HG03575 (cell line): ENCODE measurements at regions not wholly inside any gene's neighbourhood (a gene's known extent, or its start where the extent isn't known, plus 50 kb on each side); places are given as distances from the start of the nearest gene placed in this dataset.

Experiments
- ATAC-seq: cut with Tn5 transposase; IDR thresholded peaks from one replicate; pipeline ENCODE4 v1.9.1; 2021; ENCODE audit not compliant: unreplicated experiment, insufficient number of reproducible peaks, low FRiP score; ENCODE audit errors: extremely low read depth

DNA sequence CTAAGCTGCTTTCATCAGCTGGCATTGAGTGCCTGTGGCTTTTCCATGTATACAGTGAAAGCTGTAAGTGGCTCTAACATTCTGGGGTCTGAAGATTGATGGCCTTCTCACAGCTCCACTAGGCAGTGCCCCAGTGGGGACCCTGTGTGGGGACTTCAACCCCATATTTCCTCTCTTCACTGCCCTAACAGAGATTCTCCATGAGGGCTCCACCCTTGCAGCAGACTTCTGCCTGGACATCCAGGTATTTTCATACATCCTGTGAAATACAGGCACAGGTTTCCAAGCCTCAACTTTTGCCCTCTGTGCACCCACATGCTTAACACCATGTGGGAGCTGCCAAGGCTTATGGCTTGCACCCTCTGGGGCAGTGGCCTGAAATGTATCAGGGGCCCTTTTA is 188.2 kb upstream of the SYT4 start:
- ATAC-seq, result no peak

DNA sequence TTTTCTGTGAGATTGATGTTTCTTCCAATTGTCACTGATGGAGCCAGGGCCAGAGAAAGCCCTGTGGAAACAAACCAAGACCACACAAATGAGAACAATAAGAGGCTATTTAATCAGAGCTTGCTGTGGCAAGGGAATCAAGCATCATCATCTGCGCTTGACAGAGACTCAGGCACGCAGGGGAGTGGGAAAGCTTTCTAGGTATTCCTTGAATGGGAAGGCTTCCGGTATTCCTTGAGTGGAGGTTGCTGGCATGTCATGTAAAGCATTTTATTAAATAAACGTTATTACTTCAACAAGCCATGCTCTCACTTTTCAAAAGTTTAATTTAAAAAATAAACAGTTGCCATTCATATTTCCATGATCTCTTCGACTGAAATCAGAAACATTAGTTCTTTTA is 194.6 kb upstream of the SYT4 start:
- ATAC-seq, result no peak

DNA sequence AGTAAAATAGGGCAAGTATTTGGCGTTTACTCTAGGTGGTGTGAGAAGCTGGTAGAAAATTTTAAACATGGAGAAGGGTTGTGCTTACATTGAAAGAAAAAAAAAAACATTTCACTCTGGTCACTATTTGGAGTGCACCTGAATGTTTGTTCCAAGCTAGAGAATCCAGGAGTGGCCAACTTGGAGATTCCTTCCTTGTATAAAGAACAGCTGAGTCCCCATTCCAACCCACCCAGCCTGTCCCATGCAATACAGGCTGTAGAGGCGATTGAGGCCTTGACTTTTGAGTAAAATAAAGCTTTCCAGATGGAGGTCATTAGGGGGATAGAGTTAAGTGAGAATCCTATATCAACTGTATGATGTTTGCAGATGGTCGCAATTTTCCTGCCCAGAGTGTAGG is 203.8 kb upstream of the SYT4 start:
- no peak for ATAC-seq

DNA sequence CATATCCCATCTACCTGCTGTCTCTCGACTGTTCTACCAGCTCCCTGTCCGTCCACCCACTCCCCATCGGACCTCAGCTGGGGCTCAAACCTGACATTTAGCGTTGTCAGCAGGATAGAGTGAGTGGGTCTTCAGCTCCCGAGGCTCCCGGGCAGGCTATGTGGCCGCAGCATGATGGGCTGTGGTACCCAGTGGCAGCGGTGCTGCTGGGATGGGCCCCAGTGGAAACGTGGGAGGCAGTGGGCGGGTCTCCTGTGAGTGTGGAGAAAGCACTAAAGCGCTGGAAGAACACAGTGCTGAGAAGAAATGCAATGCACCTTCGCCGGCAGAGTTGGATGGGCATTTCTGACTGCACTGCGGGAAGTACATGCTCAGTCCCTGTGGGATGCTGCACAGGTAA is 204.8 kb upstream of the SYT4 start:
- no peak for ATAC-seq

DNA sequence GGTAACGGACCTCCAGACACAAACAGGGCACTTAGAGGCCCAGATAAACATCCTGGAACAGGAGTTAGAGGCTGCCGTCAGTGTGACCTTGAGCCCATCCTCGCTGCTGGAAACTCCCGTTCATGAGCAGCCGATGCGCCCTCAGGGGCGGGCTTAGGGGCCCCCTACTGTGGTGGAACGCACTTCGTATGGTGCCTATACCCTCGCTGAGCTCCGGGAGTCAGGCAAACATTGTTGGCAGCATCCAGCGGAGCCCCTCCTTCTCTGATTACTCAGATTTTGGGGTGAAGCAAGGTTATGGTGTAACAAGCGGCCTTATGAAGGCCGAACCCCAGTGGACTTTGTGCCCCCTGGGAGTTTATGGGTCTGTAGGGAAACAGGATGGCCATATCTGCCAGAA is 205.3 kb upstream of the SYT4 start:
- no peak for ATAC-seq

DNA sequence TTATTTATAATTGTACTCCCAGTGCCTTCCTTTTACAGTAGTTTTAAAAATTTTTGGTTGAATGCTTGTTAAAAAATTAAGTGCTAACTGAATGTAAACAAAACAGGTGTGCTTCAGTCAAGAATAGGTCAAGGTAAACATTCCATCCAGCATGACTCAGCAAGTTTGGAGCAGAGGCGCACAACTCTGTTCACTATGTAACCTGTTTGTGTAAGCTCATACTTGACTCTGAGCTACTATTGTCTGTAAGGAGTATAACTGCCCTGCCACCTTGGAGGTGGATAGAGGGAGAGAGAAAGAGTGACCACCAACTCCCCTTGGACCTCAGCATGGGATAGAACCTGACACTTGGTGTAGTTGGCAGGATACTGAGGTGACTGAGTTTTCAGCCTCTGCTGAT is 207.4 kb upstream of the SYT4 start:
- no peak for ATAC-seq

DNA sequence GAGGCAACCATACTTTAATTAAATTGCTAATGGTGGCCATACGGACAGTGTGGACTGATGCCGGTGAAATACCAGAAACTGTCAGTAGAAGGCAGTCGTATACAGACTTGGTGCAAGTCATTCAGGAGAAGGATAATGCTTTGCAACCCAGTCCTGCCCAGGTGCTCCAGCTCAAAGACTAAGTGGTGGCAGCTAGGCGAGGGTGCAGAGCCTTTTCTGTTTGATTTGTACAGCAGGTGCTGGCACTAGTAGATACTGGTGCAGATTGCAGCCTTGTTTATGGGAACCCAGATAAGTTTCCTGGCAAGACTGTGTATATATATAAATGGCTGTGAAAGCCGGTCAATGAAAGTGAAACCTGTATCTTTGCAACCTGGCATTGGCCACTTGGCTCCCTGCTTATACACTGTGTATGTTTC is 208.3 kb upstream of the SYT4 start:
- no peak for ATAC-seq

DNA sequence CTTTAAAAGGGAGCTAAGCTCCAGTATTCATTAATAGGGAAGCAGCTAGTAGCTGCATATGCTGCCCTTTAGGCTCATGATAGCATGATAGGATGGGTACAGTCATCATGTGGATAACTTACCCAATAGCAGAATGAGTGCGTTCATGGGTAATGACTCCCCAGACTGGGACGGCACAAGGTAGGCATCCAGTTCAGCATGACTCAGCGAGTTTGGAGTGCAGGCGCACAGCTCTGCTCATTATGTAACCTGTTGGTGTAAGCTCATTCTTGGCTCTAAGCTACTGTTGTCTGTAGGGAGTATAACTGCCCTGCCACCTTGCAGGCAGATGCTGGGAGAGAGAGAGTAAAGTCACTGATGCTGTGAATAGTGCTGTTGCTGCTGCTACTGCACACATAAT is 209.2 kb upstream of the SYT4 start:
- ATAC-seq, result no peak

DNA sequence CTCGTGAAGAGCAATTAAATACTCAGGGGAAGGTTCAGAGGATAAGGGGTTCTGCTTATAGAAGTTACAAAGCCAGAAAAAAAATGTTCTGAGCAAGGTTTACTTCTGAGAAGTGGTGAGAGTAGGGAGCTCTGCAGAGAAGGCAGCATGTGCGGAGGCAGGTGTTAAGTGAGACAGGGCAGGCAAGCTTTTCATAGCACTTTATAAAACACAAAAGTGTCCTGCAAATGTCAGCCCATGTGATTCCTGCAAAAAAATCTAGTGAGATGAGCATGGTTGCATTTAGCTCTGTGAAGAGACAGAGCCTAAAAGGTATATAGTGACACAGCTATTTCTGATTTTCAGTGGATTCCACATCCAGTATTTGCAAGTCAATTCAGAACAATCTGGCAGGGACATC is 223.8 kb upstream of the SYT4 start:
- ATAC-seq, result no peak

DNA sequence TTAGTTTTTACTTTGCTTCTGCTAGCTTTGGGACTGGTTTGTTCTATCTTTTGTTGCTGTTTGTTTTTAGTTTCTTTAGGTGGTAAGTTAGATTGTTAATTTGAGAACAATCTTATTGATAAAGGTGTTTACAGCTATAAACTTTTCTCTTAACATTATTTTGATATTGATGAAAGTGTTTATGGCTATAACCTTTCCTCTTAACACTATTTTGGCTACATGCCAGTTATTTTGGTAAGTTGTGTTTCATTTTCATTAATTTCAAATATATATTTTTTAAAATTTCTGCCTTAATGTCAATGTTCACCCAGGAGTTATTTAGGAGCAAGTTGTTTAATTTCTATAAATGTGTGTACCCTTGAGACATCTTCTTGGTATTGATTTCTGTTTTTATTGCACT is 229.6 kb upstream of the SYT4 start:
- no peak for ATAC-seq

DNA sequence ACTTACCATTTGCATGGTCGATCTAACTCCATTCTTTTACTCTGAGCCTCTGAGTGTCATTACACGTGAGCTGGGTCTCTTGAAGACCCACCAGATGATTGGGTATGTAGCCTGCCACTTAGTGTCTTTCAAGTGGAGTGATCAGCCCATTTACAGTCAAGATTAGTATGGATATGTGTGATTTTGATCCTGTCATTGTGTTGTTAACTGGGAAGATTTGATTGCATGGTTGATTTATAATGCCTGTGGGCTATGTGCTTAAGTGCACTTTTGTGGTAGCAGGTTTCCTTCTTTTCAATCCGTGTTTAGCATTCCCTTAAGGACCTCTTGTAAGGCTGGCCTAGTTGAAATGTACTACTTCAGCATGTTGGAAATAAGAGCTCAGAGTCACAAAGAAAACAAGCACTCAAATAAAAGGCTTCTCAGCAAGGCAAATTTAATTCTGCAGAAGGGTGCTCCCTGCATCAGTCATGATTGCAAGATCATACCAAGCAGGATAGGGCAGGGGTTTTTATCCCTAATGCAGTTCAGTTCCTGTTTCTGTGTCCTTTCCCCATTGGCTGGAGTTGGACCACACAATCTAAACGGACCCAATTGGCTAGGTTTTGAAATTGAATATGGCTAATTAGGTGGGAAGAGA is 230.7 kb upstream of the SYT4 start:
- ATAC-seq, result no peak

DNA sequence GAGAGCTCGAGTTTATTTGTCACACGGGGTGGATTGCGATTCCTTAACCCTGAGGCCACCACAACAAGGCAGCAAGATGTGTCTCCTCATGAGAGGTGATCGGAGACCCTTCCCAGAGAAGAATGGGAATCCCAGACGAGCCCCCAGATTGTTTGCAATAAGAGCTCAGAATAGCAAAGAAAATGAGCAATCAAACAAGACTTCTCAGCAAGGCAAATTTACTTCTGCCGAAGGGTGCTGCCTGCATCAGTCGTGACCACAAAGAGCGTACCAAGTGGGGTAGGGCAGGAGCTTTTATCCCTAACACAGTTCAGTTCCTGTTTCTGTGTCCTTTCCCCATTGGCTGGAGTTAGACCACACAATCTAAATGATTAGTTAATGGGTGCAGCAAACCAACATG is 237.5 kb upstream of the SYT4 start:
- no peak for ATAC-seq

DNA sequence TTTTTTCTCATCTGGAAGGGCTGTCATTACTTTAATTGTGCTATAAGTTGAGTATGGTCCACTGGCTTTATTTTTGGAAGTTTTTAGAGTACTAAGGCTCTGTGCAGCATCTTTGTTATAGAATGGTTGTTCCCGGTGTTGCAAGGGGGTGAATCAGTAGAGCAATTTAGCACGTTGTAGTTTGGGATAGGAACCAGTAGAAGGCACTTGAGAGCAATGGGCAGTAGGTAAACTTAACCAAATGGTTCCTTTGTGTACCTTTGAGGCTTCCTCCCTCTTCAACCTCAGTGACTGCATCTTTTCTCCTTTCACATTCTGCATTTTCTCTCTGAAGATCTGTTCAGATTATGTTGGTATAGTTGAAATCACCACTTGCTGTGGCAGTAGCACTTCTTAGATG is 238.2 kb upstream of the SYT4 start:
- ATAC-seq, result no peak

DNA sequence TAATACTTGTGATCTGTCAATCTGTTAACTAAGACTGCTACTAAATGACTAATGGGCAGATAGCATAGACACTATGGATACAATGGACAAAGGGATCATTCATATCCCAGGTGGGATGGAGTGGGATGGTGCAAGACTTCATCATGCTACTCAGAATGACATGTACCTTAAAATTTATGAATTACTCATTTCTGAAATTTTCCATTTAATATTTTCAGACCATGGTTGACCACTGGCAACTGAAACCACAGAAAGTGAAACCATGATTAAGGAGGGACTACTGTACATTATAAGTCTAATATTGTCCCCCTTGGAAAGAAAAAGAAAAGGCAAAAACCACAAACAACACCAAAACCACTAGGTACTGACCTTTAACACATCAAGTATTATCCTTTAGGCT is 247.0 kb upstream of the SYT4 start:
- ATAC-seq, result no peak

DNA sequence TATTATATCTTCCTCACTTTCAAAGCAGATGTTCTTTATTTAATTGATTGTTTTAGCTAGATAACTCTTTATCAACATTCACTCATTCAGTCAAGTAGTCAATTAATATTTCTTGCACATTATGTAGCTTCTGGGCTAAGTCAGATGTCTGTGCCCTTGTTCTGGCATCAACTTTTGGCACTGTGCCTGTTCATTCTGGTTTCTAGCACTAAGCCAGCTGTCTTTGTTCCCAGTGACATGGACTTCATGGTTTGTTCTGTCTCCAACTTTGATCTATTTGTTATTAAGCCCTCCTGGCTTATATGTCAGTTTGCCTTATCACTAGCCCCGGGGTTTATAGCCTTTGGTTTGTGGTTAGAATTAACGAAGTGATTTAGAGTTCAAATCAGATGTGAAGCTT is 247.9 kb upstream of the SYT4 start:
- ATAC-seq, result no peak

DNA sequence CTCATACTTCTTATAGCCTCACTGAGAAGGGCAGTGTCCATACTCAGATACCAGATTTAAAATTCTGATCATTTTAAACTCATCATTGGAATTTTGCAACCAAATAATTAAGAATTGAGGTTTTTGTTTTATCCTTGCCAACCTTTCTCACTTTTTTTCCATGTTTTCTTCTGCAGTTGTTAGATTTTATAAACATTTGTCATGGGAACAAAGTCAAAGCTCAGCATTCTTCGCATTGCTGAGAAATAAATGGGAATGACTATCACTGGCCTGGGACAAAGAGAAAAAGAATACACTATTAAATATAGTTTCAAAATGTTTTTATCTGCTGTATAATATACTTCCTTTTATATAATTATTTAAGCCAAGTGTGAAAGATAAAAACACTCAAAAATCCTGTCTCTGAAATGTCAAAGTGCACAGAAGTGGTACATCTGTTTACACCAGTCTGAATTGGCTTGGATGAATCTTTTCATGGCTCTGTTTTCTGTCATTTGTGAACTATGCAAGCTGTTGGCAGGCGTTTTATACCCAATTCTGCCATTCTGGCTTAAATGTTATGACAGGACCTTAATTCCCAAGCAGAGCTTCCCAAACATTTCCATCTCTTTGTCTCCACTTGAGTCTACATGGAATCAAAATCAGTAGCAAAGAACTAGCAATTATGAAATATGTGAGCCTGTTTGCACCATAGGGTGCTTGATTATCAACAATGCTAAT is 249.3 kb upstream of the SYT4 start:
- no peak for ATAC-seq

DNA sequence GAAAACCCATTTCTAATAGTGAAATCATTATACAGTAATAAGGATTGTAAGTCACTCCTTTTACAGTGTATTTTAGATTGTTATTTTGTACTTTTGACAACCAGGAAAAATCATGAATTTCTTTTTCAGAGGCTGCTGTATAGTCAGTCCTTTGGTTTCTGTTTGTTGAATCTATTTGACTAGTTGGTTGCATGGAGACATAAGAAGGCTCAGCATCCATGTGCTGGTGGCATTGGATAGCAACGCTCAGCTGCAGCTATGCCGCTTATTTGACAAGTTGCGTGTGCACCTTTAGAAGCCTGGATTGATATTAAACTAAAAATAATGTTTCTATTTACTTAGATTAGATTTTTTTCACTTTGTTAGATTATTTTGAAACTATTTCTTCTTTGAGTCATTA is 254.1 kb upstream of the SYT4 start:
- ATAC-seq, result no peak

DNA sequence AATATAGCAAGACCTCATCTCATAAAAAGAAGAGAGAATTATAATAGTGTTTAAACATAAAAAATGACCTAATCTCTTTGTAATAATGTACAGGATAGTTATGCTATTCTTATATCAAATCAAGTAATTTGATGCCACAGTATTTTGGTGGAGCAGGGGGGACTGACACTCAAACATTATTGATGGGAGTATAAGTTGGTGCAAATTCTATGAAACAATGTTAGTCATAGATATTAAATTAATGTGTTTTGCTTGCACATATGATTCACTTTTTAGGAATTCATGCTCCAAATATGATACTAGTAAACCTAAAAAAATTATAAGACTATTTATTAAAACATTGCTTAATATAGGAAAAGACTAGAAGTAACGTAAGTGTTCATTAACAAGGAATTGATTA is 256.1 kb upstream of the SYT4 start:
- no peak for ATAC-seq

DNA sequence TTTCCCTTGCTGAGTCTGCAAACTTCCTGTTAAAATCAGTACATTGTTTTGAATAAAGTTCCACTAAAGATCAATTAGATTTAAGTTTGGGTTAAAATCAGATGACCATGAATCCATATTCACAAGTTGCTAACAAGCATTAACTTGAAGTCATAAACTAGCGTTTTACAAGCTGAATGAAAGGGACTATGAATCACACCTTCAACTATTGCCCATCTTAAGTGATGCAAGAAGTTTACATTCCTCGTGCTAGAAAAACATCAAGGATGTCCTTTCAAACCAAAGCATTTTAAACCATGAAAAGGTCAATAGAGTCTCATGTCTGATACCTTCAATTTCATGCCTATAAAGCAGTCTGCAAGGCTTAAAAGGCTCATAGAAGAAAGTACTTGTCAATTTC is 257.2 kb upstream of the SYT4 start:
- no peak for ATAC-seq

DNA sequence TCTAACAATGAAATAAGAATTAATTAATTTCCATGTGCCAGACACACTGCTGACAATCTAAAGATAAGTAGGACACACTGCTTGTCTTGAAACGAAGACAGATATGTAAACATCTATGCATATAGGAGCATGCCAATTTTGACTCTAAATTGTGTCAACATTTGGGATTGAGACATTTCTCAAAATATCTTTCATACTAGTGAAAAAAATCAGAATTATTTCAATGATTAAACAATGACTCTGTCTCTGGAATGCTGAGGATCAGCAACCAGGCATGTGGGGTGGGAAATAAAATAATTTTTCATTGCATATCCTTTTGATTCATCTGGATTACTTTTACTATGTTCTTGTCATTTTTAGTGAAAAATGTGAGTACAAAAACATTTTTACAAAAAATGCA is 262.6 kb upstream of the SYT4 start:
- ATAC-seq, result no peak

DNA sequence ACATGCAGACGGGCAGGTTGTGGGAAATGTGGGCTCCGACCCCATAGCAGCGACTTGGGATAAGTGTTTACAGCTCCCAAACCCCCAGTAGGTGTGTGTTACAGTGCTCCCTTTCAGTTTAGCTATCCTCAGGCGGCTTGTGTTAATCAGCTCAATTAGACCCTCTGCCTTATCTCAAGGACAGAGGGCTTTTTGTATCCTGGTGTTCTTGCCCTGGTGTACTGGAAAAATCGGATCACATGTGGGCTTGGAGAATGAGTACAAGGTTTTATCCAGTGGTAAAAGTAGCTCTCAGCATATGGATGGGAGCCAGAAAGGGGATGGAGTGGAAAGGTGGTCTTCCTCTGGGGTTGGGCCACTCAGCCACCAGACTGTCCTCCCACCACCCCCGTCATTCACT is 264.7 kb upstream of the SYT4 start:
- no peak for ATAC-seq
